ENCODE measurements at regions not wholly inside any gene's neighbourhood (a gene's known extent, or its start where the extent isn't known, plus 50 kb on each side); places are given as distances from the start of the nearest gene placed in this dataset.

- Histone ChIP-seq H3K4me3 (ENCODE audit: low read depth, low read length) (no peak overlapping the region), H3K36me3 (ENCODE audit: control insufficient read depth, insufficient read depth, low read length) (no peaks in the 10 kb centered on the region), H3K27me3 (ENCODE audit: control insufficient read depth, insufficient read depth, low read length) (no peaks in the 10 kb centered on the region)
- TF ChIP-seq CTCF (IDR thresholded peaks at IDR 0.05; ENCODE audit: insufficient read depth, low read length, severe bottlenecking), result no peak
- FAIRE-seq, result no peak
- DNase-seq (ENCODE audit: low read depth), result no peak
Observed at GRCh38 chr22:49614966-49615965, 212.4 kb downstream of the BRD1 start.

- Histone ChIP-seq H3K4me3 (ENCODE audit: low read depth, low read length) (no peak overlapping the region), H3K27me3 (ENCODE audit: control insufficient read depth, insufficient read depth, low read length) (no peaks in the 10 kb centered on the region), H3K36me3 (ENCODE audit: control insufficient read depth, insufficient read depth, low read length) (no peaks in the 10 kb centered on the region)
- no peak for FAIRE-seq
- no peak for TF ChIP-seq CTCF (IDR thresholded peaks at IDR 0.05; ENCODE audit: insufficient read depth, low read length, severe bottlenecking)
- no peak for DNase-seq (ENCODE audit: low read depth)
Observed at GRCh38 chr22:49613511-49614270, 214.0 kb downstream of the BRD1 start.

GRCh38 chr22:49613108-49613507 is 214.6 kb downstream of the BRD1 start:
- TF ChIP-seq CTCF (IDR thresholded peaks at IDR 0.05; ENCODE audit: insufficient read depth, low read length, severe bottlenecking), result no peak
- no peak for DNase-seq (ENCODE audit: low read depth)
- no peak for FAIRE-seq
- Histone ChIP-seq H3K27me3 (ENCODE audit: control insufficient read depth, insufficient read depth, low read length) (no peaks in the 10 kb centered on the region), H3K36me3 (ENCODE audit: control insufficient read depth, insufficient read depth, low read length) (no peaks in the 10 kb centered on the region), H3K4me3 (ENCODE audit: low read depth, low read length) (no peak overlapping the region)

GRCh38 chr22:49609207-49609876 is 218.3 kb downstream of the BRD1 start:
- FAIRE-seq (no peak), DNase-seq (ENCODE audit: low read depth) (no peak)
- no peak for TF ChIP-seq CTCF (IDR thresholded peaks at IDR 0.05; ENCODE audit: insufficient read depth, low read length, severe bottlenecking)
- no peak overlapping the region for H3K4me3 ChIP-seq (ENCODE audit: low read depth, low read length)
- H3K36me3 ChIP-seq (ENCODE audit: control insufficient read depth, insufficient read depth, low read length), result no peaks in the 10 kb centered on the region
- H3K27me3 ChIP-seq (ENCODE audit: control insufficient read depth, insufficient read depth, low read length), result no peaks in the 10 kb centered on the region

GRCh38 chr22:49608660-49609059 is 219.0 kb downstream of the BRD1 start:
- no peak for TF ChIP-seq CTCF (IDR thresholded peaks at IDR 0.05; ENCODE audit: insufficient read depth, low read length, severe bottlenecking)
- FAIRE-seq (no peak), DNase-seq (ENCODE audit: low read depth) (no peak)
- Histone ChIP-seq H3K36me3 (ENCODE audit: control insufficient read depth, insufficient read depth, low read length) (no peaks in the 10 kb centered on the region), H3K4me3 (ENCODE audit: low read depth, low read length) (no peak overlapping the region), H3K27me3 (ENCODE audit: control insufficient read depth, insufficient read depth, low read length) (no peaks in the 10 kb centered on the region)

All from bronchial epithelial cell (primary cell).